GM21723 (cell line): ENCODE measurements at regions not wholly inside any gene's neighbourhood (a gene's known extent, or its start where the extent isn't known, plus 50 kb on each side); places are given as distances from the start of the nearest gene placed in this dataset.

Source experiments
- ATAC-seq: cut with Tn5 transposase; IDR thresholded peaks from one replicate; pipeline ENCODE4 v1.9.1; 2021; ENCODE audit warnings: mild to moderate bottlenecking, moderate library complexity; ENCODE audit not compliant: unreplicated experiment

DNA sequence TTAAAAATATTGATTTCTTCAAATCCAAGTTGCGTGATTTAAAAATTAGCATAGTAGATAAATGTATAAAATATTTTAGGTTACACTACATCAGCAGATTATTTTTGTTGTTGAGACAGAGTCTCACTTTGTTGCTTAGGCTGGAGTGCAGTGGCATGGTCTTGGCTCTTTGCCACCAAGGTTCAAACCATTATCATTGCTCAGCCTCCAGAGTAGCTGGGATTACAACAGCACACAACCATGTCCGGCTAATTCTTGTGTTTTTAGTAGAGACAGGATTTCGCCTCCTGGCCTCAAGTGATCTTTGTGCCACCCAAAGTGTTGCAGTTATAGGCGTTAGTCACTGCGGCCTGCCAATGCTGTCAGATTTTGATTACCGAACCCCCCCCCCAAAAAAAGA is 1390.5 kb upstream of the TENM3 start:
- ATAC-seq = no peak

DNA sequence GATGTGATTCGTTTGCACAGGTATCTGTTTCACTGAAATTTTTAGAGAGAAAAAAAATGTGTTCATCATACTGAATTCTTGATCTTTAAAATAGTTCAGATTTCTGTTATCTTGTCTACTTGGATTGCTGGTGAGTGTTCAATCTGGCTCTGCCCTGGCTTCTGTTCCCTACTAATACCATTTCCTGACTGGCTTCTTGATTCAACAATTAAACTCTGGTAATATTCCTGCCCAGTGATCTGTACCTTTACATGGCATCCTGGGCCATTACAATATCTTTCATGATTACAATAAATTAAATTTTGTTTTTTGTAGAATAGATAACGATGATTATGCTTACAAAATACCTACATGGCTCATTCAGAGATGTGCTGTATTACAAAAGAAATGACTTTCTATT is 1388.0 kb upstream of the TENM3 start:
- no peak for ATAC-seq

DNA sequence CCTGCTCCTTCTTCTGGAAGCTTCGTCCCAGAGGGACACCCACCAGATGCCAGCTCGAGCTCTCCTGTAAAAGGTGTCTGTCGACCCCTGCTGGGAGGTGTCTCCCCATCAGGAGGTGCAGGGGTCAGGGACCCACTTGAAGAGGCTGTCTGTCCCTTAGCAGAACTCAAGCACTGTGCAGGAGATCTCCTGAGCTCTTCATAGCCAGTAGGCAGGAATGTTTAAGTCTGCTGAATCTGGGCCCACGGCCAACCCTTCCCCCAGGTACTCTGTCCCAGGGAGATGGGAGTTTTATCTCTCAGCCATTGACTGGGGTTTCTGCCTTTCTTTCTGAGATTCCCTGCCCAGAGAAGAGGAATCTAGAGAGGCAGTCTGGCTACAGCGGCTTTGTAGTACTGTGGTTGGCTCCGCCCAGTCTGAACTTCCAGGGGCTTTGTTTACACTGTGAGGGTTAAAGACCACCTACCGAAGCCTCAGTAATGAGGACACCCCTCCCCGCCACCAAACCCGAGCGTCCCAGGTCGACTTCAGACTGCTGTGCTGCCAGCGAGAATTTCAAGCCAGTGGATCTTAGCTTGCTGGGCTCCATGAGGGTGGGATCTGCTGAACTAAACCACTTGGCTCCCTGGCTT is 1383.0 kb upstream of the TENM3 start:
- ATAC-seq = no peak

DNA sequence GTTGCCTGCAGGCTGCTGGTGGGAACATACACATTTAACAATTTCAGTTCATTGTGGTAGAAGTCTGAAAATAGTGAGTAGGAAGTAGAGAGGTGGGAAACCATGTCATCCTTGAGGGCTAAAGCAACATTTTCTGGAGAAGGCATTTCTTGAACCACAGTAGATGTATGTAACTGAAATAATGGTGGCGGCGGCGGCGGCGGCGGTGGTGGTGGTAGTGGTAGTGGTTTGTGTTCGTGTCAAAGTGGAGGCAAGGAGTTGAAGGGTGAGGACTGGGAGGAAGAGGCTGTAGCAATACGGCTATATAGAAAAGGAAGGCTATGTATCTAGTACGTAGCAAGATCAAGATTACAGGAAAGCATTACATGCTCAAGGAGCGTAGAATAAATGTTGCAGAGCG is 1381.6 kb upstream of the TENM3 start:
- ATAC-seq = no peak

DNA sequence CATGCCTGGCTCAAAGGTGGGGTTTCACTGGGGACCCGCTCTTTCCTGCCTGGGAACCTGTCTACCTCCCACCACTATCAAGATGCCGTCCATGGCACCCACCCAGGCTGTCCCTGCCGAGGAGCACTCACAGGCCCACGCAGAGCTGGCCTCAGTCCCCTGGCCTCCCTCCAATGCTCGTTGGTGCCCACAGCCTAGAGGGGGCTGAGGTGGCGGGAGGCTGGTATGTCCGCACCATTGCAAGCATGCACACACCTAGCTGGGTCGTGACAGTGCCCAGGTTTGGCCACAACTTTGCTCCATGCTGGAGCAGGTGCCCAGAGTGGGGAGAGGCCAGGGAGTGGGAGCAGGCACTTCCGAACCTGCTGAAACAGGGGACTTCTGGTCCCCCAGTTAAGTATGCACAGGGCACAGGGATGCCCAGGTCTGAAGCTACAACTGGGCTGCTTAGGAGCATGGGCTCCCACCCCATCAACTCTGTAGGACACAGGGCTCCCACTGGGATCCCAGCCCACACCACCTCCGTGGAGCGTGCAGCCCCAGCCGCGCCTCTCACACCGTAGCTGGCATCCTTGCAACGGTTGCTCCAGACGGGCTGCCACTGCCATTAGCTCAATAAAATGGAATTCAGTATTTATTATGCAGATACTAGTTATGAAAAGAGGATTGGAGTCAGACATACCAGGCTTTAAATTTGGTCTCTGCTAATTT is 1376.1 kb upstream of the TENM3 start:
- no peak for ATAC-seq

DNA sequence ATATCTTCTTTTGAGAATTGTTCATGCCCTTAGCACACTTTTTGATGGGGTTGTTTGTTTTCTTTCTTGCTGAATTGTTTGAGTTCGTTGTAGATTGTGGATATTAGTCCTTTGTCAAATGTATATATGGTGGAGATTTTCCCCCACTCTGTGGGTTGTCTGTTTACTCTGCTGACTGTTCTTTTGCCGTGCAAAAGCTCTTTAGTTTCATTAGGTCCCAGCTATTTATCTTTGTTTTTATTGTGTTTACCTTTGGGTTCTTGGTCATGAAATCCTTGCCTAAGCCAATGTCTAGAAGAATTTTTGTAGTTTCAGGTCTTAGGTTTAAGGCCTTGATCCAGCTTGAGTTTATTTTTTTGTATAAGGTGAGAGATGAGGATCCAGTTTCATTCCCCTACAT is 1372.6 kb upstream of the TENM3 start:
- ATAC-seq = no peak

DNA sequence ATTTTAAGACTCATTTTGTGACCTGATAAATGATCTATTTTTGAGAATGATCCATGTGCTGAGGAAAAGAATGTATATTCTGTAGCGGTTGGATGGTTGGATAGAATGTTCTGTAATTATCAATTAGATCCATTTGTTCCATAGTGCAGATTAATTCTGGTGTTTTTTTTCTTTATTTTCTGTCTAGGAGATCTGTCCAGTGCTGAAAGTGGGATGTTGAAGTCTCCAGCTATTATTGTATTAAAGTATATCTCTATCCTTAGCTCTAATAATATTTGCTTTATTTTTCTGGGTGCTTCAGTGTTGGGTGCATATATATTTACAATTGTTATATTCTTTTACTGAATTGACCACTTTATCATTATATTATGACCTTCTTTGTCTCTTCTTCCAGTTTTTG is 1344.9 kb upstream of the TENM3 start:
- ATAC-seq = no peak

DNA sequence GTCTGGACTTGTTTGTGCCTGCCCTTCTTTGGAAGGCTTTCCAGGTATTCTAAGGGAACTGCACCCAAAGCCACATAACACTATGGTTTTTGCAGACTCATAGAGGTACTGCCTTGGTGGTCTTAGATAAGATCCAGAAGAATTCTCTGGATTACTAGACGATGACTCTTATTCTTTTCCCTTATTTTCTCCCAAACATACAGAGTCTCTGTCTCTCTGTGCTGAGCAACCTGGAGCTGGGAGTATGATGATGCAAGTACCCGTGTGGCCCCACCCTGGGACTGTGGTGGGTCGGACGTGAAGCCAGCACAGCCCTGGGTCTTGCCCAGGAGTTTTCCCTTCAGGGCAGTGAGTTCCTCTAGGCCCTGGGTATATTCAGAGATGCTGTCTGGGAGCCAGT is 1342.4 kb upstream of the TENM3 start:
- ATAC-seq = no peak

DNA sequence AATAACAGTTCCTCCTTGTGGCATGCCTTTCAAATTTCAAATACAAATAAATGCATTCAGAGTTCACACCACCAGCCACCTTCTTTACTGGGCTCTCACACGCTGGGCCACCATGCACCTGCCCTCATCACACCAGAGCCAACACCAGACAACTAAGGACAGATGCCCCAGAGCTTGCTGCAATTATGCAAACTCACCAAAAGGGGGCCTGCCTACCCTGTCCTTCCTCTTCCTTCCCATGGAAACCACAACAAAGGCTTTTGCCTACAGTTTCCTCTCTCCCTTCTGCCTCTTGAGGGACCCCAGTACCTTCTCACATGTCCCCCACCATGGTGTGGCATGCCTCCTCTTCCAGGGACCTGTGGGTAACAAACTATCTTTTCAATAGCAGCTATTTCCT is 1333.9 kb upstream of the TENM3 start:
- no peak for ATAC-seq

DNA sequence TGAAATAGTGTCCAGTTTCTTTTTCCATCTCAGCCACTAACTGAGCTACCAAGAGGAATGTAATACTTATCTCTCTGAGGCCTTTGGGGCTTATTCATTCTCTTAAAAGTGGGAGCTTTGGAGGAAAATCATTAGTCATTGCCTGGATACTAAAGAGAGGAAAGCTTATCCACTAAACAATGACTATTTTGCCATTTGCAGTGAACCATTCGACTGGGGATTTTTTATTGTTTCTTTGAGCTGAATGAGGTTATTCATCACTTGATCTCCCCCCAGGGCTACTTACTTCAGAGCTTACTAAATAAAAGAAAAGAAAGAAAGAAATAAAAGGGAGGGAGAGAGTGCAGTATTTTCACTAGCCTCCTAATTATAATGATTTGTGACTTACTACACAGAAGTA is 1329.5 kb upstream of the TENM3 start:
- no peak for ATAC-seq

DNA sequence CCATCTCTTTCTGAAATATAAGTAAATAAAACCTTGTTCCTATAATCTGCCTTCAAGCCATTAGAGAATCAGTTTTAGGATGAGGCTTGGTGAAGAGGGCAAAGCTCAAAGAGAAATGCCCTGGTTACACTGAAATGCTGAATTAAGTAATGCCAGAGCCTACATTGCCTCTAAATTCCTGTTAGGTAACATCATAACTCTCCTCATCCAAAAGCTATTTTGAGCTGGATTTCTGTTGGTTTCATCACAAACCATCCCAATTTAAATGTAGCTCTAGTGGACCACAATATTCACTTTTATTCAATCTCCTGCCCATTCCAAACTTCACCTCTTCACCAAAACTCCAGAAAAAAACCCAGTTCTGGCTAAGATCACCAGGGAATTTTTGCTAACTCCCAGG is 1319.7 kb upstream of the TENM3 start:
- no peak for ATAC-seq

DNA sequence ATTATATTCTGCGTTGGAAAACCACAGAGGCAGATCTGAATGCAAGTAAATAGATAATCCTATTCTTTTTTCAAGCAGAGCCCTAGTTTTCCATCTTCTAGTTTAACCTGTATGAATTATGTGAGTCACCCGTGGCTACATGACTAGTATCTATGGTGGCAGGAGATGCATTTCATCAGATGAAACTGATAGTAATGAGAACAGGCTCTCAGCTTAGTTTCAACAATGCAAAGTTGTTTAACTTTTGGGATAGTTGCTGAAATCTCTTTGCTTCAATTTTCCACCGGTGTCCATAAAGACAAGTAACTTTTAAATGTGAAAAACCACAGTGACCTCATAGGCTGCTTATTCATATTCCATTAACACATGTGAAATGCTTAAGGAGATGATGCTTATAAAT is 1317.4 kb upstream of the TENM3 start:
- no peak for ATAC-seq

DNA sequence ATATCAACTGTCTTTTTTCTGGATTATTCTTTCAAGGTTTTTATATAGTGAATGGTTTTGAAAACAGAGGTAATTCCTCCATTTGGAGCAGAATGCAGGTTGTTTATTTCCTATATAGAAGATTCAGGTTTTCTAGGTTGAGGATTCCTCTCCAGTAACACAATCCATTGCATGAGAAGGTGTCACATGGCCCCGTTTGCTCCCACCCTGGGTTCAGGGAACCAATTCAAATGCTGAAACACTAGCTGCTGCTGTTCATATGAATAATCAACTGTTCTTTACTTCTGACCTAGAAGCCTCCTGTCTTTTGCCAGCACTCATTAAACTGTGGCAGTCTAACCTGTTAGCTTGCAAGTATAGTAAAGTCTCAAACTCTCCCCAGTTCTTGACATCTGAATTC is 1316.9 kb upstream of the TENM3 start:
- no peak for ATAC-seq

DNA sequence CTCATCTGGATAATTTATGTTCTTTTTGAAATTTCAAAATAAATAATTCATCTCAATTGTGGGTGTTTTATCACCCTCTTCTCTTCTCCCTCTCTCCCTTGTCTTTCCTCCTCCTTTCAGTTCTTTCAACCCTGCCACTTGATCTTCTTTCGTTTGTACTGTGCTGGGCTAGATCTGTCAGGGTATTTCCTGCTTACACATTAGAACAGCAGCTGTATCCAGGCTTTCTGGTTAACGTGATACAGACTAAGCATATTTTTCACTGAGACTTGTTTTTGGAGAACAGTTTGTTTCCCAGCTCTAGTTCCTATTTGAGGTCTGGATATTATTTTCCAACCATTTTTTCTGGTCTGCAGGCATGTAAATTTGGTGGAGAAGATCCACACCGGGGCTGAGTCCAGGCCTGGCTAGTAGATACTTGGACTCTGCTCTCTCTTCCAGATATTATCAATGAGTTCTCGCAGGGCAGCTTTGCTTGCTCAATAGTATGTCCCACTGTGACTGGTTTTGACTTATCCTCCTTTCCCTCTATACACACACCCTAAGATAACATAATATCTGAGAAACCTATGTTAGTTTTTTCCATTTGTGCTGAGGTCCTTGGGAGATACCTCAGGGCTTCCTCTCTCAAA is 1310.7 kb upstream of the TENM3 start:
- no peak for ATAC-seq

DNA sequence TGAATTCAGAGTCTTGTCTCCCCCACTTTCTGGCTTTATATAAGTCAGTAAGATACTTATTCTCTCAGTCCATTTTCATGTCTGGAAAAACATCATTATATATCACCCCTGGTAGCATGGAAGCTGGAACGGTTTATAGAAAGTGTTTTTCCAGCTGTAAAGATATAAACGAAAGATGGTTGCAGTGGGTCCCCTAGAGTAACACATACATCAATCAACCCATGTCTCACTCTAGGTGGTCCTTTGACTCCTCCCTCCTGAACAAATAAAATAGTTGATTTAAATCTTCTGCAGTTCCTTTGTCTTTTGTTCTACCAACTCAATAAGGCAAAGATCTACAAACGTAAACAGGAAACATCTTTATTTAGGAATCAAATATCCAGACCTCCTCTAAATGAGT is 1306.1 kb upstream of the TENM3 start:
- no peak for ATAC-seq

DNA sequence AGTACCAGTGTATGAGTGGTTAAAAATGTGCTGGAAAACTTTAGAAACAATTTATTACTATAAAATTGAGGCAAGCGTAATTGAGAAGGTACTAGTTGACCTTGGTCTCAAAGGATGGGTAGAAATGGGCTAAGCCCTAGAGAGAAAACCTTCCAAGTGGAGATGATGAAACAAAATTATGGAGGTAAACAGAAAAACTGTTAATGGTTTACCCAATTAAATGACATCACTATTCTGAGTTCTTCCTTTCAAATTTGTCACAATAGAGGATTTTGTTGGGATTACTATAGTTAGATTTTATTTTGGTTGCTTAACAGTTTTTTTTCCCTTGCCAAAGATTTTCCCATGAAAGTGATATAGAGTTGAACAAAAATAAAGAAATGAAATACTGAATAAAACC is 1302.5 kb upstream of the TENM3 start:
- ATAC-seq = no peak

DNA sequence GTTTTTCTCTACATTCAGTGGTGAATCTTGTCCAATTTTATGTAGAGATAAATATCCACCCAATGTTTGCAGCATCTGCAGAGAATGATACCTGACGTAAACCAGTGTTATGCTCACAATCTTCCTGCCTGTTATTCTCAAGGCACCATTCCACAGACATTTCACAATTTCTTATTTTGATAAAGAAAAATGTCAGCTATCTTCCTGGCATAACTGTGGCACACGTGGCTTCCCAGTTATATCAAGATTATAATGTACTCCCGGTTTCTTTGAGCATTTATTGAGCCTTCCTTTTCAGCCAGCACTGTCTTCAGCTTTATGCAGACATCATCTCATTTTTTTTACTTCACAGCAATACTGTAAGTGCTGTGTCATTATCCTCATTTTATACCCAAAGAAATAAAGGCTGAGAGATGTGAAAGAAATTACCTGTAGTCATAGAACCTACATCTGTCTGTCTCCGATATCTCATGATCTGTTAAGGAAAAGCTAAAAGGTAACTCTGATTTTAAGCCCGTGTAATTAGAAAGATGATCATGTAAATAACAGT is 1300.8 kb upstream of the TENM3 start:
- no peak for ATAC-seq

DNA sequence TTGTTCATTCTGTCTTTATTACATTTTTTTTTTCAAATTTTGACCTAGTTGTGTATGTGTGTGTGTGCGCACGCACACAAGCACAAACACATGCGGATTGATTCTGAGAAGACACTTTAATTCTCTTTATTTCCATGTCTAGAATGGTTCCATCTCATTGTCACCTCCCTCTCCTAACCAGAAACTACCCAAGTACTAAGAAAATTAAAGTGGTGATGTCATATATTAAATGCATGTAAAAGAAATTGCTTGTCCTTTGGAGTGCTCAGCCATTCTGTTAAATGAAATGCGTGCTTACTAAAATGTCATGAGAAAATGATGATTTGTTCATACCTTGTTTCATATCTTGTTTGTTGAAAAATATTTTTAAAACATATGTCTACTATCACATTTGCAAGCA is 1297.0 kb upstream of the TENM3 start:
- no peak for ATAC-seq

DNA sequence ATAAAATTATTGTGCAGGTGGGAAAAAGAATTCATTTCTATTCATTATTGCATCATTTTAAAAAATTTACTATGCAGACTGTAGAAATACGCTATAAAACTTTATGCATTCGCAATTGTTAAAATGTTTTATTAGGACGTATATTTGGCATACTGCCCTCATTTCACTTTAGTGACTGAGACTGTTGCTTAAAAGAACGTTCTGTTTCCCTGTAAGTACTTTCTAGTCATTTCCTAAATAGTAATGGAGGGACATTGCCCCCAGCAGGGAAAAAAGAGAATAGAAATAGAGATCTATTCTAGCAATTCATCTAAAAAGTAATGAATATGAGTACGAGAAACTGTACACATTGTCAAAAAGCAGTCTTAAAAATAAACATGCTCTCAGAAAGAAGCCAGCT is 1295.8 kb upstream of the TENM3 start:
- ATAC-seq = no peak

DNA sequence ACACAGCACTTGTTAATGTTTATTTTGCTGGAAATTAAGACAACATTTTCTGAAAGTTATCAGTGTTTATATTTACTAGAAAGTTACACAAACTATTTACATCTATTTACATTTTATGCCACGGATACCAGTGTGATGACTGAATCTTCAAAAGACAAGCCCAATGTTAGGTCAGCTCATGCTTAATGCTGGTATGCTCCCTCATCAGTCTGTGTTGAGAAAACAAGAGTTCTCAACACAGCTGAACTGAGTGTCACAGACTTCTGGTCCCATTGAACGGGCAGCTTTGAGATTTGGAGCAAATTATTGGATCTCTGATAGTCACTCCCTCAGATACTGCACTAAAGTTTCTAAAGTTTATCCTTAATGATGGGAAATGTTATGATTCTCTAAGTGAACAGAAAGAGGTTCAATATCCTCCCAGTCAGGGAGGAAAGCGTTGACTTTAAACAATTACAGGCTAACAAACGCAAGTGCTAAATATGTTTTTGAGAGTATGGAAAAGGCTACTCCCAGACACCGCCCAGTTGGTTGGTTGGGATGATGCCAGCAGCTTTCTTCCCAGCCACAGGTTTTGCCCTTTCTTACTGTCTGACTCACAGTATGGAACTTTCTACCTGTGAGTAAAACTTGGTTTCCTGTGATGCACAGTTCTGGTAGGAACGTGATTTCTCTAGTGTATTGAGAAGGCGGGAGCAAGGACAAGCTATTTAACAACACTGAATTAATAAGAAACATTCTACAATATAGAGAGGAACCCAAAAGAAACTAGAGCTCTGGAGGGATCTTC is 1293.6 kb upstream of the TENM3 start:
- no peak for ATAC-seq

DNA sequence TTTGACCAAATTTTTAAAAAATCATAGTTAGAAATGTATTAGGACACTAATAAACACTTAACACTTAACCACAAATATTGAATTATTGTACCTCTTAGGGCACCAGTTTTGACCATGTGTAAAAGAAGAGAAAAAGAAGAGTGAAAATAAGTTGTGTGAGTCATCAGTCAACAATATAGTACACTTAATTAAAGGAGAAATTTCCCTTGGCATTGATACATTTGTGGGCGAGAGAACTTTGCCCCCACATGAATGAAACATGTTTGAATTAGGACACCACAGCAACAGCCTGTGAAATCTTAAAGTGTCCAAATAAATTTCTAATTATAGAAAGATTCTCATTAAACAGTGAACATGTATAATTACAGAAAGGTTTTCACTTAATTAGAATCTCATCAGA is 1292.8 kb upstream of the TENM3 start:
- no peak for ATAC-seq

DNA sequence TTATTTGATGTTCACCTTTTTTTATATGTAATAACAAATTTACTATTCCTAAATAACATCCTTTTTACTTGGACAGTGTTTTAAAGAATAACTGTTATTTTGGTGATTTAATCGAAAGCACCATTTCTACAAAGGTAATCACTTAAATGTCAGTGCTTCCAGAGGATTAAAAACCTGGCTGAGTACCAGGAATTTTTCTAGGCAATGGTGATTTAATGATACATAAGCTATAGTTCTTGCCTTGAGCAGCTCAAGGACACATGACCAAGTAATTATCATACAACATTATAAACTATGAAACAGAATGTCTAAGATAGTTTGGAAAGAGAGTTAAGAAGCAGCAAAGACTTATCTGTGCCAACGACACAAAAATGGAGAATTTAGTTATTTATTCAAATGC is 1291.9 kb upstream of the TENM3 start:
- ATAC-seq = no peak
